ENCODE measurements at regions not wholly inside any gene's neighbourhood (a gene's known extent, or its start where the extent isn't known, plus 50 kb on each side); places are given as distances from the start of the nearest gene placed in this dataset.

- no peak for DNase-seq
Measured at GRCh38 chr11:62026739-62027370, 59.4 kb upstream of the FTH1 start.

- peak; percentile 91 for DNase-seq
Measured at GRCh38 chr11:62025487-62026105, 58.2 kb upstream of the FTH1 start.

GRCh38 chr11:62024936-62025486 lies 57.6 kb upstream of the FTH1 start:
- no peak for DNase-seq

DNA sequence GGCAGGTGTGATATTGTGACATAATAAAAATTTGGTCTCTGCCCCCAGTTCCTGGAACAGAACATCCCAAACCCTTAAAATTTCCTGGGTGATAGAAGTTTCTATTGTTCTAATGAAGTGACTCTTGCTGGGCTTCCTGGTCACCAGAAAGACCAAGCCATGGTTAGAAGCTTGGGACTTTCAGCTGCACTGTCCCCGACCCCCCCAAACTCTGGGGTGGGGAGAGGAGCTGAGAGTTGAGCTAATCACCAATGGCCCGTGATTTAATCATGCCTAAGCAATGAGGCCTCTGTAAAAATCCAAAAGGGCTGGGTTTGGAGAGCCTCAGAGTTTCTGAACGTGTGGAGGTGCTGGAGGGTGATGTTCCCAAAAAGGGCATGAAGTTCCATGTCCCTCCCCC lies 54.8 kb upstream of the FTH1 start:
- DNase-seq = no peak

DNA sequence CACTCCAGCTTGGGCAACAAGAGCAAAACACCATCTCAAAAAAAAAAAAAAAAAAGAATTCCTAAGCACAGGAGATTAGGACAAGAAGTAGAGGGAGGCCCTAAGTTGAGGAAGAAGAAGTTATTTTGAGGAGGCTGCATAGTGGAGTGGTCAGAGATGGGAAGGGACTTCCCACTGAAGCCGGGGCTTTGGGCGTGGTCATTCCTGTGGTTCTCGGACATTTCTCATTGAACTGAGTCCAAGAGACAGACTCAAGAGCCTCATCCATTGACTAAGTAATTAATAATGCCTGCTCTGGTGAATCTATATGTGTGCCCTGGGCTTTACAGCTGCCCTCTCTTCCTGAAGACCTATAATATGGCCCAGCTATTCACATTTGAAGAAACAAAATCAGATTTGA lies 53.2 kb upstream of the FTH1 start:
- DNase-seq = no peak

DNA sequence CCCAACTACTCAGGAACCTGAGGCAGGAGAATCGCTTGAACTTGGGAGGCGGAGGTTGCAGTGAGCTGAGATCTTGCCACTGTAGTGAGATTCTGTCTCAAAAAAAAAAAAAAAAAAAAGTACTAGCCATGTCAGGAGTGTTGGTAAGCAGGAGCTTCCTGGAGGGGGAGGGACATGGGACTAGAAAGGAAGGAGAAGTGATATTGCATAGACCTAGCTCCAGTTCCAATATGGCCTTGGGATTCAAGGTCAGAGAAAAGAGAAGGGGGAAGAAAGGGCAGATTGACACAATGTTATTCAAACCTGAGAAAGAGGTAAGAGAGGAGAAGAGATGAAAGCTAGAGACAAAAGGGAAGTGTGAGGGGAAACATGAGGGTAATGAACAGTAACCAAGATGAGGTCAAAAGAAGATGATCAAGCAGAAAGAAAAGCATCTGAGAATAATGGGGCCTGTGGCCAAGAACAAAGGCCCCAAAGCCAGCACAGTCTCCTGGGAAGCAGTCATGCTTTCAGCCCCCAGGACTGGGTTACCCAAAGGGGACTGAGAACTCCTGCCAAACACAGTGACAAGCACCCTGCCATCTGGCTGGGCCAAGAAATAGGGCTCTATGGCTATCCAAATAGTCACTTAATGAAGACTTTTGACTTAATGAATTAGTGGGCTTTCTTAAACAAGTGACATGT lies 51.7 kb upstream of the FTH1 start:
- no peak for DNase-seq

DNA sequence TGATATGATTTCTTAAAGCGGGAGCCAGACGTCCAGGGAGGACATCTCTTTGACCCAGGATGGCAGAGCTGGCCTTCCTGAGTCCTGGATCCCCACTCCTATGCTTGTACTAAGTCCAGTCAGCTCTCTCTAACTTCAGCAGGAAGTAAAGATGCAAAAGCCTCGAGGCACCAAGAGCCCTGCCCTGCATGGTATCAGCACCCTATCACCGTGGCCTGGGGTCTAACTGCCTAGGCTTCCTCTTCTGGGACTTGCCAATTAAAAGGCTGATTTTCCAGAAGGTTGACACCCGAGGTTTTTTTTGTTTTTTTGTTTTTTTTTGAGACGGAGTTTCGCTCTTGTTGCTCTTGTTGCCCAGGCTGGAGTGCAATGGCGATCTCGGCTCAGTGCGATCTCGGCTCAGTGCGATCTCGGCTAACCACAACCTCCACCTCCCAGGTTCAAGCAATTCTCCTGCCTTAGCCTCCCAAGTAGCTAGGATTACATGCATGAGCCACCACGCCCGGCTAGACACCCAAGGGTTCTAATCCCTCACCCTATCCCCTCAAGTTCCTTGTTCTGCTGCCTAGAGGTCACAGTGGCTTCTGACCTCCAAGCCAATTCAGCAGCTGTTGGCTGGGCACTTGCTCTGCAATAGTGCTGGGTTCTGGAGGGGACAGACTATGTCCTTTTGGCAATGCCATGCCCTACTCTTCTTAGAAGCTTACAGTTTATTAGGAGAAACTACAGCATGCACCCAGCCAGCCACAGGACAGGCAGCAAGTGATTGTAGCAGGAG lies 50.6 kb upstream of the FTH1 start:
- no peak for DNase-seq
